Endodermal cell (in vitro differentiated cells): ENCODE measurements at regions not wholly inside any gene's neighbourhood (a gene's known extent, or its start where the extent isn't known, plus 50 kb on each side); places are given as distances from the start of the nearest gene placed in this dataset.

Experiments used
- DNase-seq: peaks from one replicate; pipeline ENCODE4 v3.0.0-alpha.2; 2017
- H3K27ac ChIP-seq: 2 replicates; pipeline ENCODE4 v1.5.1; 2013; ENCODE audit warnings: mild to moderate bottlenecking, low read depth, low read length, moderate library complexity
- H3K27me3 ChIP-seq: 2 replicates; pipeline ENCODE4 v1.6.1; 2013; ENCODE audit warnings: mild to moderate bottlenecking, low read length, moderate library complexity; ENCODE audit not compliant: insufficient read depth, control insufficient read depth, poor library complexity, severe bottlenecking
- H3K36me3 ChIP-seq: 2 replicates; pipeline ENCODE4 v1.7.0; 2013; ENCODE audit warnings: mild to moderate bottlenecking, low read length, moderate library complexity; ENCODE audit not compliant: control insufficient read depth, insufficient read depth
- H3K4me1 ChIP-seq: one replicate; pipeline ENCODE4 v1.7.0; 2013; ENCODE audit warnings: low read length; ENCODE audit not compliant: control insufficient read depth, insufficient read depth
- H3K4me3 ChIP-seq: 2 replicates; pipeline ENCODE4 v1.5.1; 2013; ENCODE audit warnings: mild to moderate bottlenecking, low read length, moderate library complexity
- H3K9ac ChIP-seq: 2 replicates; pipeline ENCODE4 v1.6.1; 2013; ENCODE audit warnings: mild to moderate bottlenecking, low read length, moderate library complexity; ENCODE audit not compliant: poor library complexity, severe bottlenecking; ENCODE audit errors: extremely low read depth
- H3K9me3 ChIP-seq: 2 replicates; pipeline ENCODE4 v1.6.1; 2013; ENCODE audit warnings: mild to moderate bottlenecking, low read length, moderate library complexity; ENCODE audit not compliant: control insufficient read depth
- H3K27ac Mint-ChIP-seq: 2 replicates; pipeline ENCODE4 v1.8.0; 2020; ENCODE audit warnings: mixed read lengths
- H3K27me3 Mint-ChIP-seq: 2 replicates; pipeline ENCODE4 v1.8.0; 2021; ENCODE audit warnings: mild to moderate bottlenecking, mixed read lengths; ENCODE audit not compliant: insufficient read depth
- H3K36me3 Mint-ChIP-seq: 2 replicates; pipeline ENCODE4 v1.8.0; 2020; ENCODE audit warnings: low read depth, mixed read lengths
- H3K4me1 Mint-ChIP-seq: 2 replicates; pipeline ENCODE4 v1.8.0; 2020; ENCODE audit warnings: mixed read lengths
- H3K4me3 Mint-ChIP-seq: 2 replicates; pipeline ENCODE4 v1.8.0; 2020; ENCODE audit warnings: mild to moderate bottlenecking, moderate library complexity, mixed read lengths
- H3K9me3 Mint-ChIP-seq: 2 replicates; pipeline ENCODE4 v1.8.0; 2020; ENCODE audit warnings: mild to moderate bottlenecking, mixed read lengths
- CTCF ChIP-seq: fragments of 200-600 bp; sonication (generic); conservative IDR thresholded peaks from 2 replicates; pipeline ENCODE4 v1.5.0; 2021; ENCODE audit warnings: antibody characterized with exemption, mild to moderate bottlenecking
- WGBS, 2 experiments: methylation state at CpG; one replicate each; pipeline versions ENCODE4 v1.1.5 to v1.1.7; 2013; ENCODE audit warnings: missing lambda C conversion rate in 2 of 2, mixed read lengths in 1 of 2; ENCODE audit not compliant: insufficient coverage in 1 of 2, insufficient read length in 1 of 2; 5-methylcytosine and 5-hydroxymethylcytosine counted together

- Mint-ChIP-seq H3K4me1 (no peaks in the 10 kb centered on the region), H3K27ac (no peak overlapping the region), H3K36me3 (no peaks in the 10 kb centered on the region), H3K4me3 (no peak overlapping the region), H3K9me3 (peaks cover 2% of the 10 kb centered on the region), H3K27me3 (peaks cover 12% of the 10 kb centered on the region)
- Histone ChIP-seq H3K9me3 (no peaks in the 10 kb centered on the region), H3K27me3 (no peaks in the 10 kb centered on the region), H3K9ac (no peak overlapping the region), H3K36me3 (no peaks in the 10 kb centered on the region), H3K4me1 (no peaks in the 10 kb centered on the region), H3K4me3 (no peak overlapping the region), H3K27ac (no peak overlapping the region)
- TF ChIP-seq CTCF: no peak
- DNase-seq: no peak
- WGBS, 2 experiments: 83 to 87% methylated on average over 5 of the region's 5 CpGs
Observed at GRCh38 chr17:77610518-77610893, 348.0 kb upstream of the TNRC6C start.

DNA sequence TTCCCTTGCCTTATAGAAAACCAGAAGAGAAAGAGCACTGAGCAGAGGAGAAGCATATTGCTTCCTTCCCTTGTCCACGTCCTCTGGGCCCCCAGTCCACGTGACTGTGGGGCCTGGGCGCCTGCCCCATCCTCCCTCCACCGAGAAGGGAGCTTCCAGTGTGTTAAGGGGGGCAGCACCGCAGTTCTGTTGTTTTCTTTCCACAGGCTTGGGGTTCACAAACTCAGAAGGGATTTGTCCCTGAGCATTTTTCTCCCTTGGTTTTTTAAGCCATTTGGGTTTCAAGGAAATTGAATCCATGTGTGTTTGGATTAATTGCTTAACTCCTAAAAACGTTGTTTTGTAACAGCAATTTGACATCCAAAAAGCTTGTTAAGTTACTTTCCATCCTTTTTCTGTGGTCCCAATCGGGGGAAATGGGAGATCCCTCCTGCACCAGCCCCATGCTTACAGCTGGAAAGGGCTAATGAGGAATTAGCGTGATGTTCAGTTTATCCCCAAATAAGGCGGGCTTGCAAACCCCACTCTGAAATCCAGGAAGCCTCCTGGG lies 347.5 kb upstream of the TNRC6C start:
- Histone ChIP-seq H3K27ac (no peak overlapping the region), H3K9me3 (no peaks in the 10 kb centered on the region), H3K4me1 (no peaks in the 10 kb centered on the region), H3K36me3 (no peaks in the 10 kb centered on the region), H3K27me3 (no peaks in the 10 kb centered on the region), H3K9ac (no peak overlapping the region), H3K4me3 (no peak overlapping the region)
- Mint-ChIP-seq H3K4me3 (no peak overlapping the region), H3K27ac (no peak overlapping the region), H3K27me3 (peaks cover 12% of the 10 kb centered on the region), H3K4me1 (no peaks in the 10 kb centered on the region), H3K36me3 (no peaks in the 10 kb centered on the region), H3K9me3 (peaks cover 2% of the 10 kb centered on the region)
- no peak for DNase-seq
- WGBS, 2 experiments: 86 to 89% methylated on average over 4 to 9 of the region's 9 CpGs
- no peak for TF ChIP-seq CTCF

GRCh38 chr17:77611791-77612502 lies 346.6 kb upstream of the TNRC6C start:
- Mint-ChIP-seq H3K27me3 (peaks cover 12% of the 10 kb centered on the region), H3K9me3 (peaks cover 2% of the 10 kb centered on the region), H3K4me1 (no peaks in the 10 kb centered on the region), H3K4me3 (no peak overlapping the region), H3K27ac (no peak overlapping the region), H3K36me3 (no peaks in the 10 kb centered on the region)
- no peak for DNase-seq
- Histone ChIP-seq H3K4me1 (no peaks in the 10 kb centered on the region), H3K9ac (no peak overlapping the region), H3K27me3 (no peaks in the 10 kb centered on the region), H3K4me3 (no peak overlapping the region), H3K36me3 (no peaks in the 10 kb centered on the region), H3K27ac (no peak overlapping the region), H3K9me3 (no peaks in the 10 kb centered on the region)
- no peak for TF ChIP-seq CTCF
- 92 to 93% methylated on average over 11 to 16 of the region's 16 CpGs for WGBS, 2 experiments
